A549 (cell line): ENCODE measurements at regions not wholly inside any gene's neighbourhood (a gene's known extent, or its start where the extent isn't known, plus 50 kb on each side); places are given as distances from the start of the nearest gene placed in this dataset.

Source experiments
- ATAC-seq, 2 experiments: fragments of 200-7000 bp in 1 of 2; fragments of >200 bp in 1 of 2; cut with Nextera tagmentation in 1 of 2; cut with Tn5 transposase in 1 of 2; 3 replicates each; pipeline versions ENCODE4 v1.8.0 to v1.9.1; 2018 to 2020; ENCODE audit warnings: mild to moderate bottlenecking in 1 of 2, moderate library complexity in 1 of 2
- CTCF ChIA-PET: fragments of 300-600 bp; sonication (Branson Sonifier 250); formaldehyde crosslinking; extraction: SDS; loops from one replicate; lab custom pipeline; 2021; ENCODE audit warnings: antibody characterized with exemption, inconsistent platforms; lab: Yijun Ruan, JAX
- POLR2A ChIA-PET: fragments of 350-600 bp; formaldehyde crosslinking; extraction: SDS; loops from one replicate; lab custom pipeline; 2021; ENCODE audit warnings: antibody characterized with exemption, inconsistent platforms; lab: Yijun Ruan, JAX
- DNase-seq, 2 experiments: peaks; one replicate each; pipeline versions ENCODE4 v3.0.0 to v3.0.0-alpha.2; 2011 to 2016; ENCODE audit warnings: low read depth in 1 of 2, low spot score in 1 of 2
- FAIRE-seq: peaks from 2 replicates; lab custom pipeline; 2011; peaks lifted over from hg19 to GRCh38; lab: Jason Lieb, UNC
- H3K27ac ChIP-seq, 2 experiments: fragments of >200 bp; sonication (Bioruptor Twin); formaldehyde crosslinking; 3 replicates each; pipeline ENCODE4 v1.5.1; 2016 to 2017
- H3K4me1 ChIP-seq: fragments of >200 bp; sonication (Bioruptor Twin); formaldehyde crosslinking; 3 replicates; pipeline ENCODE4 v1.6.1; 2016
- H3K4me2 ChIP-seq: fragments of >200 bp; sonication (Bioruptor Twin); formaldehyde crosslinking; 3 replicates; pipeline ENCODE4 v1.6.1; 2016
- H3K4me3 ChIP-seq: fragments of >200 bp; sonication (Bioruptor Twin); formaldehyde crosslinking; 3 replicates; pipeline ENCODE4 v1.5.1; 2016
- H3K9me3 ChIP-seq: fragments of >200 bp; sonication (Bioruptor Twin); formaldehyde crosslinking; 3 replicates; pipeline ENCODE4 v1.6.1; 2016
- CBX2 ChIP-seq: fragments of 200-600 bp; sonication (generic); IDR thresholded peaks from 2 replicates; pipeline ENCODE4 v1.6.1; 2016; ENCODE audit warnings: low read depth, mild to moderate bottlenecking, borderline replicate concordance
- CBX8 ChIP-seq: fragments of 200-600 bp; sonication (generic); IDR thresholded peaks from 2 replicates; pipeline ENCODE4 v1.6.1; 2016
- CHD2 ChIP-seq: fragments of 150-350 bp; IDR thresholded peaks from 2 replicates; pipeline ENCODE4 v1.6.1; 2014; ENCODE audit warnings: low read length; ENCODE audit not compliant: partially characterized antibody
- CHD4 ChIP-seq: fragments of 200-600 bp; sonication (generic); IDR thresholded peaks from 2 replicates; pipeline ENCODE4 v1.6.1; 2016; ENCODE audit warnings: antibody characterized with exemption, mild to moderate bottlenecking, borderline replicate concordance
- ESRRA ChIP-seq: fragments of 150-350 bp; IDR thresholded peaks from 2 replicates; pipeline ENCODE4 v1.6.1; 2014; ENCODE audit warnings: mild to moderate bottlenecking, low read length, borderline replicate concordance
- FOXS1 ChIP-seq: fragments of 250-450 bp; sonication (Bioruptor Pico); IDR thresholded peaks from 2 replicates; pipeline ENCODE4 v1.5.0; 2020; ENCODE audit warnings: mild to moderate bottlenecking, moderate library complexity
- HDAC2 ChIP-seq: fragments of 200-600 bp; sonication (generic); IDR thresholded peaks from 2 replicates; pipeline ENCODE4 v1.6.1; 2016
- HEYL ChIP-seq: fragments of 250-450 bp; sonication (Bioruptor Pico); IDR thresholded peaks from 2 replicates; pipeline ENCODE4 v1.8.0; 2021; ENCODE audit warnings: mild to moderate bottlenecking, moderate library complexity
- HOXA7 ChIP-seq: fragments of 250-450 bp; sonication (Bioruptor Pico); IDR thresholded peaks from 2 replicates; pipeline ENCODE4 v1.5.0; 2020; ENCODE audit warnings: mild to moderate bottlenecking, moderate library complexity
- HOXB13 ChIP-seq: fragments of 250-450 bp; sonication (Bioruptor Pico); IDR thresholded peaks from 2 replicates; pipeline ENCODE4 v1.5.0; 2020; ENCODE audit warnings: low read depth, mild to moderate bottlenecking, moderate library complexity
- KDM1A ChIP-seq: fragments of 200-600 bp; sonication (generic); IDR thresholded peaks from 2 replicates; pipeline ENCODE4 v1.6.1; 2016; ENCODE audit warnings: low read depth, mild to moderate bottlenecking
- MAFK ChIP-seq: fragments of 450-650 bp; IDR thresholded peaks from 2 replicates; pipeline ENCODE4 v1.6.1; 2014; ENCODE audit not compliant: partially characterized antibody
- MAZ ChIP-seq: fragments of 150-350 bp; IDR thresholded peaks from 2 replicates; pipeline ENCODE4 v1.6.1; 2014; ENCODE audit warnings: antibody characterized with exemption, low read depth, low read length, borderline replicate concordance
- NFE2L2 ChIP-seq: fragments of 150-350 bp; conservative IDR thresholded peaks from 2 replicates; pipeline ENCODE4 v1.6.1; 2014; ENCODE audit warnings: low read length
- NPAS2 ChIP-seq: fragments of 250-450 bp; sonication (Bioruptor Pico); IDR thresholded peaks from 2 replicates; pipeline ENCODE4 v1.8.0; 2022; ENCODE audit warnings: mild to moderate bottlenecking, moderate library complexity, borderline replicate concordance
- PHF8 ChIP-seq: fragments of 200-600 bp; sonication (generic); IDR thresholded peaks from 2 replicates; pipeline ENCODE4 v1.6.1; 2016; ENCODE audit warnings: low read depth, mild to moderate bottlenecking, antibody characterized with exemption, moderate library complexity, borderline replicate concordance
- REST ChIP-seq: fragments of 200-600 bp; sonication (generic); IDR thresholded peaks from 2 replicates; pipeline ENCODE4 v1.6.1; 2016; ENCODE audit warnings: antibody characterized with exemption, mild to moderate bottlenecking, moderate library complexity
- SMC3 ChIP-seq: fragments of >200 bp; sonication (Bioruptor Twin); formaldehyde crosslinking; IDR thresholded peaks from 3 replicates; pipeline ENCODE4 v1.6.1; 2018; ENCODE audit warnings: inconsistent platforms
- SREBF2 ChIP-seq: fragments of 450-650 bp; IDR thresholded peaks from 2 replicates; pipeline ENCODE4 v1.6.1; 2014; ENCODE audit warnings: mild to moderate bottlenecking, moderate library complexity
- TP53 ChIP-seq: fragments of 250-450 bp; sonication (Bioruptor Pico); IDR thresholded peaks from 2 replicates; pipeline ENCODE4 v1.5.0; 2021; ENCODE audit warnings: mild to moderate bottlenecking, moderate library complexity
- ZFP36 ChIP-seq: fragments of 450-650 bp; IDR thresholded peaks from 2 replicates; pipeline ENCODE4 v1.6.1; 2014; ENCODE audit warnings: borderline replicate concordance; ENCODE audit not compliant: partially characterized antibody
- ZNF302 ChIP-seq: fragments of 250-450 bp; sonication (Bioruptor Pico); IDR thresholded peaks from 2 replicates; pipeline ENCODE4 v1.9.0; 2021; ENCODE audit warnings: inconsistent platforms, mild to moderate bottlenecking, moderate library complexity
- WGBS: methylation state at CpG from one replicate; pipeline ENCODE4 v1.1.6; 2017; ENCODE audit errors: missing lambda C conversion rate; 5-methylcytosine and 5-hydroxymethylcytosine counted together
- TF ChIP-seq, protein P1 (sequence below): fragments of 150-350 bp; IDR thresholded peaks from 2 replicates; pipeline ENCODE4 v1.6.1; 2014; ENCODE audit warnings: low read depth, mild to moderate bottlenecking, low read length
- TF ChIP-seq, protein P2 (sequence below): fragments of >200 bp; sonication (Bioruptor Twin); formaldehyde crosslinking; IDR thresholded peaks from 3 replicates; pipeline ENCODE4 v1.6.1; 2016

DNA sequence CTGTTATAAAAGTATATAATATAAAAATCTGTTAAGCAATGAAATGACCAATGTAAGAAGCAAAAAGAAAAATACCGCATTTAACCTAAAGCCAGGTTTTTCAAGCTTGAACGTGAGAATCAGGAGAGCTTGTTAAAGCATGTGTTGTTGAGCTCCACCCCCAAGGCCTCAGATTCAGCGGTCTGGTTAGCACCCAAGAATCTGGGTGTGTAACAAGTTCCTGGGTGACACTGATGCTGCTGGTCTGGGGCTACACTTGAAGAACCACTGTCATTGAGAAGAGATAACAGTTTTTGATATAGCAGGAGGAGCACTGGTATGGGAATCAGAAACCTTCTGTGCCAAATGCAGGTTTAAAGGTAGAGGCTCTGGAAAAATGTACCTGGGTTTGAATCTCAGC lies 154.0 kb downstream of the ID4 start:
- TF ChIP-seq MAZ (no peak), ESRRA (no peak), ZNF302 (no peak), SREBF2 (no peak), NPAS2 (no peak), CBX8 (no peak), HEYL (CRISPR knock-in tag) (no peak), HOXB13 (CRISPR knock-in tag) (no peak), TP53 (CRISPR knock-in tag) (no peak), ZFP36 (no peak), MAFK (no peak), HDAC2 (no peak), CHD4 (no peak)
- TF ChIP-seq, protein P1, sequence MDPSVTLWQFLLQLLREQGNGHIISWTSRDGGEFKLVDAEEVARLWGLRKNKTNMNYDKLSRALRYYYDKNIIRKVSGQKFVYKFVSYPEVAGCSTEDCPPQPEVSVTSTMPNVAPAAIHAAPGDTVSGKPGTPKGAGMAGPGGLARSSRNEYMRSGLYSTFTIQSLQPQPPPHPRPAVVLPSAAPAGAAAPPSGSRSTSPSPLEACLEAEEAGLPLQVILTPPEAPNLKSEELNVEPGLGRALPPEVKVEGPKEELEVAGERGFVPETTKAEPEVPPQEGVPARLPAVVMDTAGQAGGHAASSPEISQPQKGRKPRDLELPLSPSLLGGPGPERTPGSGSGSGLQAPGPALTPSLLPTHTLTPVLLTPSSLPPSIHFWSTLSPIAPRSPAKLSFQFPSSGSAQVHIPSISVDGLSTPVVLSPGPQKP = no peak
- TF ChIP-seq, all 56 proteins: peak for 0
- H3K4me3 ChIP-seq = no peak overlapping the region
- 1% methylated on average over 3 of the region's 3 CpGs for WGBS
- no peak for FAIRE-seq
- no peak overlapping the region for H3K4me2 ChIP-seq
- CTCF ChIA-PET = interaction anchor here (1.1 kb wide), 1 partner anchor 10 kb away, joined by 3 read pairs; no protein-coding TSS in a partner anchor
- no peaks in the 10 kb centered on the region for H3K4me1 ChIP-seq
- no peak for ATAC-seq
- POLR2A ChIA-PET = no interaction called here
- no peaks in the 10 kb centered on the region for H3K9me3 ChIP-seq
- no peak for DNase-seq
- no peak overlapping the region for H3K27ac ChIP-seq

- Histone ChIP-seq H3K4me2 (no peak overlapping the region), H3K4me1 (no peaks in the 10 kb centered on the region), H3K9me3 (no peaks in the 10 kb centered on the region), H3K4me3 (no peak overlapping the region), H3K27ac (no peak overlapping the region)
- no peak for FAIRE-seq
- ChIA-PET POLR2A (no interaction called here), CTCF (no interaction called here)
- TF ChIP-seq CHD2 (no peak), FOXS1 (no peak), PHF8 (no peak), SMC3 (no peak)
- TF ChIP-seq, protein P1 = no peak
- ATAC-seq = no peak
- DNase-seq = no peak
These were observed 157.7 kb downstream of the ID4 start for GRCh38 chr6:19994909-19995308.

GRCh38 chr6:19995575-19996257 lies 158.5 kb downstream of the ID4 start:
- ATAC-seq = no peak
- TF ChIP-seq NFE2L2 (no peak), KDM1A (no peak), FOXS1 (no peak), MAFK (no peak), CHD2 (no peak), CBX2 (no peak), HOXA7 (CRISPR knock-in tag) (no peak), REST (no peak)
- TF ChIP-seq, protein P2, sequence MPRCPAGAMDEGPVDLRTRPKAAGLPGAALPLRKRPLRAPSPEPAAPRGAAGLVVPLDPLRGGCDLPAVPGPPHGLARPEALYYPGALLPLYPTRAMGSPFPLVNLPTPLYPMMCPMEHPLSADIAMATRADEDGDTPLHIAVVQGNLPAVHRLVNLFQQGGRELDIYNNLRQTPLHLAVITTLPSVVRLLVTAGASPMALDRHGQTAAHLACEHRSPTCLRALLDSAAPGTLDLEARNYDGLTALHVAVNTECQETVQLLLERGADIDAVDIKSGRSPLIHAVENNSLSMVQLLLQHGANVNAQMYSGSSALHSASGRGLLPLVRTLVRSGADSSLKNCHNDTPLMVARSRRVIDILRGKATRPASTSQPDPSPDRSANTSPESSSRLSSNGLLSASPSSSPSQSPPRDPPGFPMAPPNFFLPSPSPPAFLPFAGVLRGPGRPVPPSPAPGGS = no peak
- no peak for DNase-seq
- 6% methylated on average over 12 of the region's 12 CpGs for WGBS
- Histone ChIP-seq H3K9me3 (no peaks in the 10 kb centered on the region), H3K4me3 (no peak overlapping the region), H3K4me1 (no peaks in the 10 kb centered on the region), H3K27ac (no peak overlapping the region), H3K4me2 (no peak overlapping the region)
- CTCF ChIA-PET = no interaction called here
- FAIRE-seq = no peak
- POLR2A ChIA-PET = no interaction called here
